ENCODE measurements at regions not wholly inside any gene's neighbourhood (a gene's known extent, or its start where the extent isn't known, plus 50 kb on each side); places are given as distances from the start of the nearest gene placed in this dataset.

GRCh38 chr3:94520364-94520763 is 457.5 kb downstream of the NSUN3 start:
- Histone ChIP-seq H3K9ac (ENCODE audit: insufficient read length) (no peak overlapping the region), H3K4me3 (no peak overlapping the region), H3K27ac (no peak overlapping the region), H3K9me3 (ENCODE audit: low read depth, low read length) (no peaks in the 10 kb centered on the region), H3K36me3 (ENCODE audit: insufficient read depth, low read length) (no peaks in the 10 kb centered on the region)
- no peak for DNase-seq (ENCODE audit: low read depth, low spot score)
- no peak for TF ChIP-seq POLR2AphosphoS5 (IDR thresholded peaks at IDR 0.05; ENCODE audit: borderline replicate concordance, low read depth, low read length)
- TF ChIP-seq FOXP2 (optimal IDR thresholded peaks at IDR 0.05; ENCODE audit: control extremely low read depth, extremely low read length, insufficient read depth) = no peak
- no peak for TF ChIP-seq EZH2 (IDR thresholded peaks at IDR 0.05)

- Histone ChIP-seq H3K27ac (no peak overlapping the region), H3K9ac (ENCODE audit: insufficient read length) (no peak overlapping the region), H3K4me3 (no peak overlapping the region), H3K36me3 (ENCODE audit: insufficient read depth, low read length) (no peaks in the 10 kb centered on the region), H3K9me3 (ENCODE audit: low read depth, low read length) (no peaks in the 10 kb centered on the region)
- TF ChIP-seq EZH2 (IDR thresholded peaks at IDR 0.05) (no peak), POLR2AphosphoS5 (IDR thresholded peaks at IDR 0.05; ENCODE audit: borderline replicate concordance, low read depth, low read length) (no peak), FOXP2 (optimal IDR thresholded peaks at IDR 0.05; ENCODE audit: control extremely low read depth, extremely low read length, insufficient read depth) (no peak)
- DNase-seq (ENCODE audit: low read depth, low spot score) = no peak
Observed at GRCh38 chr3:94522488-94522887, 459.6 kb downstream of the NSUN3 start.

- H3K9ac ChIP-seq (ENCODE audit: insufficient read length) = no peak overlapping the region
- TF ChIP-seq POLR2AphosphoS5 (IDR thresholded peaks at IDR 0.05; ENCODE audit: borderline replicate concordance, low read depth, low read length) = no peak
- no peak for TF ChIP-seq FOXP2 (optimal IDR thresholded peaks at IDR 0.05; ENCODE audit: control extremely low read depth, extremely low read length, insufficient read depth)
Observed at GRCh38 chr3:94524102-94524919, 461.4 kb downstream of the NSUN3 start.

GRCh38 chr3:94525043-94525442 is 462.2 kb downstream of the NSUN3 start:
- no peak overlapping the region for H3K9ac ChIP-seq (ENCODE audit: insufficient read length)

More at GRCh38 chr3:94524102-94524919, 461.4 kb downstream of the NSUN3 start:
- no peaks in the 10 kb centered on the region for H3K36me3 ChIP-seq (ENCODE audit: insufficient read depth, low read length)
- H3K27ac ChIP-seq = no peak overlapping the region
- no peak for DNase-seq (ENCODE audit: low read depth, low spot score)
- H3K9me3 ChIP-seq (ENCODE audit: low read depth, low read length) = no peaks in the 10 kb centered on the region
- no peak overlapping the region for H3K4me3 ChIP-seq

GRCh38 chr3:94529816-94530215 is 467.0 kb downstream of the NSUN3 start:
- H3K9me3 ChIP-seq (ENCODE audit: low read depth, low read length) = no peaks in the 10 kb centered on the region
- no peak overlapping the region for H3K9ac ChIP-seq (ENCODE audit: insufficient read length)
- TF ChIP-seq FOXP2 (optimal IDR thresholded peaks at IDR 0.05; ENCODE audit: control extremely low read depth, extremely low read length, insufficient read depth) (no peak), POLR2AphosphoS5 (IDR thresholded peaks at IDR 0.05; ENCODE audit: borderline replicate concordance, low read depth, low read length) (no peak), EZH2 (IDR thresholded peaks at IDR 0.05) (no peak)
- no peak overlapping the region for H3K27ac ChIP-seq
- no peak for DNase-seq (ENCODE audit: low read depth, low spot score)
- H3K4me3 ChIP-seq = no peak overlapping the region
- no peaks in the 10 kb centered on the region for H3K36me3 ChIP-seq (ENCODE audit: insufficient read depth, low read length)

More at GRCh38 chr3:94525043-94525442, 462.2 kb downstream of the NSUN3 start:
- no peak overlapping the region for H3K27ac ChIP-seq
- no peak for DNase-seq (ENCODE audit: low read depth, low spot score)
- no peaks in the 10 kb centered on the region for H3K36me3 ChIP-seq (ENCODE audit: insufficient read depth, low read length)
- TF ChIP-seq POLR2AphosphoS5 (IDR thresholded peaks at IDR 0.05; ENCODE audit: borderline replicate concordance, low read depth, low read length) = no peak
- H3K4me3 ChIP-seq = no peak overlapping the region
- H3K9me3 ChIP-seq (ENCODE audit: low read depth, low read length) = no peaks in the 10 kb centered on the region

GRCh38 chr3:94532951-94533350 is 470.1 kb downstream of the NSUN3 start:
- no peak overlapping the region for H3K9ac ChIP-seq (ENCODE audit: insufficient read length)

GRCh38 chr3:94539937-94540336 is 477.1 kb downstream of the NSUN3 start:
- H3K36me3 ChIP-seq (ENCODE audit: insufficient read depth, low read length) = no peaks in the 10 kb centered on the region
- TF ChIP-seq POLR2AphosphoS5 (IDR thresholded peaks at IDR 0.05; ENCODE audit: borderline replicate concordance, low read depth, low read length) (no peak), EZH2 (IDR thresholded peaks at IDR 0.05) (no peak), FOXP2 (optimal IDR thresholded peaks at IDR 0.05; ENCODE audit: control extremely low read depth, extremely low read length, insufficient read depth) (no peak)
- no peak overlapping the region for H3K4me3 ChIP-seq
- DNase-seq (ENCODE audit: low read depth, low spot score) = no peak
- H3K9ac ChIP-seq (ENCODE audit: insufficient read length) = no peak overlapping the region
- H3K27ac ChIP-seq = no peak overlapping the region
- no peaks in the 10 kb centered on the region for H3K9me3 ChIP-seq (ENCODE audit: low read depth, low read length)

More at GRCh38 chr3:94532951-94533350, 470.1 kb downstream of the NSUN3 start:
- Histone ChIP-seq H3K4me3 (no peak overlapping the region), H3K36me3 (ENCODE audit: insufficient read depth, low read length) (no peaks in the 10 kb centered on the region), H3K27ac (no peak overlapping the region), H3K9me3 (ENCODE audit: low read depth, low read length) (no peaks in the 10 kb centered on the region)
- DNase-seq (ENCODE audit: low read depth, low spot score) = no peak
- no peak for TF ChIP-seq FOXP2 (optimal IDR thresholded peaks at IDR 0.05; ENCODE audit: control extremely low read depth, extremely low read length, insufficient read depth)
- TF ChIP-seq EZH2 (IDR thresholded peaks at IDR 0.05) = no peak
- no peak for TF ChIP-seq POLR2AphosphoS5 (IDR thresholded peaks at IDR 0.05; ENCODE audit: borderline replicate concordance, low read depth, low read length)

GRCh38 chr3:94543161-94543560 is 480.3 kb downstream of the NSUN3 start:
- no peaks in the 10 kb centered on the region for H3K9me3 ChIP-seq (ENCODE audit: low read depth, low read length)
- DNase-seq (ENCODE audit: low read depth, low spot score) = no peak
- no peaks in the 10 kb centered on the region for H3K36me3 ChIP-seq (ENCODE audit: insufficient read depth, low read length)
- TF ChIP-seq POLR2AphosphoS5 (IDR thresholded peaks at IDR 0.05; ENCODE audit: borderline replicate concordance, low read depth, low read length) (no peak), FOXP2 (optimal IDR thresholded peaks at IDR 0.05; ENCODE audit: control extremely low read depth, extremely low read length, insufficient read depth) (no peak), EZH2 (IDR thresholded peaks at IDR 0.05) (no peak)
- no peak overlapping the region for H3K4me3 ChIP-seq
- no peak overlapping the region for H3K9ac ChIP-seq (ENCODE audit: insufficient read length)
- no peak overlapping the region for H3K27ac ChIP-seq

Measured in SK-N-MC (cell line).